ENCODE measurements at regions not wholly inside any gene's neighbourhood (a gene's known extent, or its start where the extent isn't known, plus 50 kb on each side); places are given as distances from the start of the nearest gene placed in this dataset.

- H3K4me1 ChIP-seq (ENCODE audit: control insufficient read depth, insufficient read depth, low read length): no peaks in the 10 kb centered on the region
- TF ChIP-seq CTCF (IDR thresholded peaks at IDR 0.05): no peak
- POLR2A ChIA-PET: no interaction called here
- H3K27me3 ChIP-seq (ENCODE audit: control insufficient read depth, insufficient read depth, low read length): no peaks in the 10 kb centered on the region
- H3K27ac ChIP-seq (ENCODE audit: low read length): no peak overlapping the region
- intact Hi-C loops (cut with micrococcal nuclease; ENCODE audit: unreplicated experiment) (no loop called here), in situ Hi-C loops (cut with HindIII; ENCODE audit: low pct_unique_long_range_greater_than_20kb, low sequenced_read_pairs) (no loop called here)
- ATAC-seq (no peak), DNase-seq (ENCODE audit: low read depth, low spot score) (no peak)
- CTCF ChIA-PET: no interaction called here
- H3K9me3 ChIP-seq (ENCODE audit: control insufficient read depth, insufficient read depth, low read depth, low read length): no peaks in the 10 kb centered on the region
- no peak overlapping the region for H3K4me3 ChIP-seq (ENCODE audit: low read depth in 2 of 2, low read length in 2 of 2)
- no TSS peak for BruUV-seq (replicated peaks)
- no peaks in the 10 kb centered on the region for H3K36me3 ChIP-seq (ENCODE audit: control insufficient read depth, insufficient read depth, low read length)
These were observed 238.8 kb upstream of the GCFC2 start for GRCh38 chr2:75949385-75950030.

- Histone ChIP-seq H3K9me3 (ENCODE audit: control insufficient read depth, insufficient read depth, low read depth, low read length) (no peaks in the 10 kb centered on the region), H3K4me3 (ENCODE audit: low read depth in 2 of 2, low read length in 2 of 2) (no peak overlapping the region), H3K27ac (ENCODE audit: low read length) (no peak overlapping the region), H3K36me3 (ENCODE audit: control insufficient read depth, insufficient read depth, low read length) (no peaks in the 10 kb centered on the region), H3K27me3 (ENCODE audit: control insufficient read depth, insufficient read depth, low read length) (no peaks in the 10 kb centered on the region), H3K4me1 (ENCODE audit: control insufficient read depth, insufficient read depth, low read length) (no peaks in the 10 kb centered on the region)
- TF ChIP-seq TCF7L2 (IDR thresholded peaks at IDR 0.05; ENCODE audit: low read depth, low read length): no peak
- POLR2A ChIA-PET: no interaction called here
- CTCF ChIA-PET: no interaction called here
- in situ Hi-C loops (cut with HindIII; ENCODE audit: low pct_unique_long_range_greater_than_20kb, low sequenced_read_pairs): no loop called here
- ATAC-seq (no peak), DNase-seq (ENCODE audit: low read depth, low spot score) (no peak)
- no TSS peak for BruUV-seq (replicated peaks)
- intact Hi-C loops (cut with micrococcal nuclease; ENCODE audit: unreplicated experiment): no loop called here
These were observed 225.6 kb upstream of the GCFC2 start for GRCh38 chr2:75936311-75936710.

- TF ChIP-seq TCF7L2 (IDR thresholded peaks at IDR 0.05; ENCODE audit: low read depth, low read length): no peak
- TF ChIP-seq POLR2AphosphoS5 (IDR thresholded peaks at IDR 0.05; ENCODE audit: low read depth, low read length): no peak
- no peak for TF ChIP-seq REST (IDR thresholded peaks at IDR 0.05; ENCODE audit: insufficient read depth in 1 of 2, low read depth in 2 of 2, low read length in 1 of 2)
- no peak for TF ChIP-seq CTCF (IDR thresholded peaks at IDR 0.05)
- no peak for TF ChIP-seq SIN3A (IDR thresholded peaks at IDR 0.05; ENCODE audit: borderline replicate concordance, insufficient read depth, low read depth, low read length)
- ChIA-PET POLR2A (no interaction called here), CTCF (no interaction called here)
- DNase-seq (ENCODE audit: low read depth, low spot score) (no peak), ATAC-seq (no peak)
- no peaks in the 10 kb centered on the region for H3K4me1 ChIP-seq (ENCODE audit: control insufficient read depth, insufficient read depth, low read length)
- intact Hi-C loops (cut with micrococcal nuclease; ENCODE audit: unreplicated experiment): no loop called here
- H3K27me3 ChIP-seq (ENCODE audit: control insufficient read depth, insufficient read depth, low read length): no peaks in the 10 kb centered on the region
- H3K36me3 ChIP-seq (ENCODE audit: control insufficient read depth, insufficient read depth, low read length): no peaks in the 10 kb centered on the region
- no peak overlapping the region for H3K4me3 ChIP-seq (ENCODE audit: low read depth in 2 of 2, low read length in 2 of 2)
- no TSS peak for BruUV-seq (replicated peaks)
- in situ Hi-C loops (cut with HindIII; ENCODE audit: low pct_unique_long_range_greater_than_20kb, low sequenced_read_pairs): no loop called here
- no peaks in the 10 kb centered on the region for H3K9me3 ChIP-seq (ENCODE audit: control insufficient read depth, insufficient read depth, low read depth, low read length)
- no peak overlapping the region for H3K27ac ChIP-seq (ENCODE audit: low read length)
These were observed 222.3 kb upstream of the GCFC2 start for GRCh38 chr2:75932996-75933395.

Data from Panc1 (cell line).